Skin of body (tissue), 1 donor: ENCODE measurements at regions not wholly inside any gene's neighbourhood (a gene's known extent, or its start where the extent isn't known, plus 50 kb on each side); places are given as distances from the start of the nearest gene placed in this dataset. TPM values are rescaled to one million over a fixed set of nuclear protein-coding genes. Genes with fewer than 3 reads are reported as not detected.

ENCODE experiments used
- small RNA-seq: library from RNA; depleted of rRNA; stranded (forward); fragments of <200 nt; gene quantifications from one replicate; pipeline ENCODE3, GENCODE V24; 2014; ENCODE audit warnings: low replicate concordance

Small RNAs in the stretch of these regions (small RNA-seq; reads per million reads assigned to genes)
- gene RNU6-617P = not detected
